GM18868 (cell line): ENCODE measurements at regions not wholly inside any gene's neighbourhood (a gene's known extent, or its start where the extent isn't known, plus 50 kb on each side); places are given as distances from the start of the nearest gene placed in this dataset.
"Not testable (repeated sequence)": the region's sequence is repeated elsewhere in the genome, so short reads cannot be mapped to it uniquely, and the experiment has no call there.

Source experiments
- ATAC-seq: cut with Tn5 transposase; IDR thresholded peaks from one replicate; pipeline ENCODE4 v1.9.1; 2021; ENCODE audit warnings: mild to moderate bottlenecking, moderate library complexity; ENCODE audit not compliant: unreplicated experiment

DNA sequence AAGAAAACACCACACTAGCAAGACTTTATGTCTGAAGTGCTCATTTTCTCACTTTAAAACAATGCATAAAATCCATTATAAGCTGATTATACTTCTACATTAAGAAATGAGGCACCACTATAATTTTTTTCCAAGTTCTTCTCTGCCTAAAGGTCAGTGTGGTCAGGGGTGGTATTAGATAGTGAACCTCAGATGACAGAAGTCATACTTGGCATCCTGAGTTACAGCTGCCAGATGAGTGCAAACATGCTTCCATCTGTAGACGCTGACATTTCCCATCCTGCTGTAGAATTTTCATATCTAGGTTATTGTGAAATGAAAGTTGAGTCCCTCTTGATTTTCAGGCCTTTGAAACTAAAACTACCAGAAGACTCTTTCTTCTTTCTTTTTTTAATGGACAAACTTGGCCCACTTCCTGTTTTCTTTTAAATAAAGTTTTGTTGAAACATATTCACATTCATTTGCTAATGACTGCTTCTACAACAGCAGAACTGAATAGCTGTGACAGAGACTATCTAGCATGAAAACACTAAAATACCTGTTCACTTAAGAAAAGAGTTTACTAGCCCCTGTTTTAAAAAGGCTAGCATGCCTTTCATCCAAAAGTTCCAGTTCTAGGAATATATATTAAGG is 900.8 kb downstream of the XPNPEP1 start:
- ATAC-seq = no peak

DNA sequence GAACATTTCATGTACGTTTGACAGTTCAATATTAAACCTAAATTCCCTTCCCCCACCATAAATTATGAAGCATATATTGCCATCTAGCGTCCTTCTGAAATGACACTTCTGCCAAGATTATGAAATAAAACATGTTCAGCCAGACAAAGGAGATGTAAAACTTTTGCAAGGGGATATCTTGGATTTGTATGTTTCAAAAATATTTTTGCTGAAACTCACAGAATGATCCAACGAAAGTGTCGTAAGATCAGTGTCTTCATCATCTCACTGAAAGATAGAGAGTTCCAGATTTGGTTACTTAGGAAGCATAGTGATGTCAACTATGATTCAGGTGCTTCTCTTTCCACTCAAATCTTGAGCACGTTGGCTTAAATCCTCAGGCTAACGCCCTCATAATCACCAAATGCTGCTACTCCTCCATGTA is 904.3 kb downstream of the XPNPEP1 start:
- no peak for ATAC-seq

DNA sequence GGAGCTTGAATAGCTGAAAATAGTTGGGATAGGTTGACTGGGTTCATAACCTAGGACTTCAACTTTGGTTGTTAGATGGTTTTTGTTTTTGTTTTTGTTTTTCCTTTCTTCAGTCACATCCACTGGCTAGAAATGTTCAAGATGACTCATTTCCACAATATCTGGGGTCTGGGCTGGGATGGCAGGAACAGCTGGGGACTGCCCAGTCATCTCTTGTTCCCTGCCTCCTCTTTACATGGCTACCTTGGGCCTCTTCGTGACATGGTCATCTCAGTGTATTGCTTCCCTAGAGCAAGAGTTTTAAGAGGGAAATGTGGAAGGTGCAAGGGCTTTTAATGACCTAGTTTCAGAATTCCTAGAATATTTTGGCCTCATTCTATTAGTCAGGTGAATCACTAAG is 915.8 kb downstream of the XPNPEP1 start:
- ATAC-seq = no peak

DNA sequence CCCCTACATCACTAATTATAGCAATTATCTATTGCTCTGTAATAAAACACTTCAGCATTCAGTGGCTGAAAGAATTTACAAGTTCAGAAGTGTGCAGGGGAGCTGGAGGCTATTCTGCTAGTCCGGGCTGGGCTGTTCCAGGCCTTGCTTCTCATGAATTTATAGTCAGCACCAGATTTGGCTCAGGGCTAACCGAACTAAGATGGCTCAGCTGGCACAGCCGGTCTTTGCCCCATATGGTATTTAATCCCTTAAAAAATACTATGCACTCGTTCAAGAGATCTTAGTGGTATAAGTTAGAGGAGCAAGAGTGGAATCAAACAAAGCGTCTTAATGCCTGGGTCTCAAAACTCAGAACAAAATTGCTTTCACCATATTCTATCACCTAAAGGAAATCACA is 932.9 kb downstream of the XPNPEP1 start:
- ATAC-seq = no peak

DNA sequence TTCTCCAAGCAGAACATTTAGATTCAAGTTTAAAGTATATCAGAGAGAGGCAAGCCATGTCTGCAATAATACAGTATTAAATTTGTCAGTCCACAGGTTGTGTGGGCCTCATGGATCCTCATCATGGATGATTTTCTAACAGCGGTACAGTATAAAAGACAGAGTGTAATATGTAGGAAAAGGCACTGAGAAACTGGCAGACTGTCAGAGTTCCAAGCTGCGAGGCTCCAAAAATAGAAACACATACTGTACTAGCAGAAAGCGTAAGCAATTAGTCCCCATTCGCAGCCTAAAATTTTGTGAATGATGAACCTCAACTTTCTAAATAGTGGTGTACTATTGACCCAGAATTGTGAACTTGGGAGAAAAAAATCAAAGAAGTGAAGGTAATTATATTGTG is 933.3 kb downstream of the XPNPEP1 start:
- no peak for ATAC-seq

DNA sequence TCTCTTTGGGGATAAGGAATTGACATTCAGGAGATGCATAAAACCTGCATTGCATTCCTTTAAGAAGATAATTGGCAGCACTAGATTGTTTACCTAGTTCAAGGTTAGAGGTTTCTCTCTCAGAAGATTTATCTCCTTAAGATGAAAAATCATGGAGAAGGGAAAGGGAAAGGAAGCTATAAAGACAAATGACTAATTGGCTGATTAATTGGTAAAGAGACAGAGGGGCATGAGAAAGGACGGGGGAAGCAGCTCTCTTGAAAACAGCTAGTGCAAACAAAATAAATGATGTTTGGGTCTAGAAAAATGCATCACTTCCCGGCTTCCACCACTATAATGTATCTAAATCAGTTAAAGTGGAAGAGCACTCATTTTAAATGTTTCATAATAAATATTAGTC is 941.2 kb downstream of the XPNPEP1 start:
- ATAC-seq = no peak

DNA sequence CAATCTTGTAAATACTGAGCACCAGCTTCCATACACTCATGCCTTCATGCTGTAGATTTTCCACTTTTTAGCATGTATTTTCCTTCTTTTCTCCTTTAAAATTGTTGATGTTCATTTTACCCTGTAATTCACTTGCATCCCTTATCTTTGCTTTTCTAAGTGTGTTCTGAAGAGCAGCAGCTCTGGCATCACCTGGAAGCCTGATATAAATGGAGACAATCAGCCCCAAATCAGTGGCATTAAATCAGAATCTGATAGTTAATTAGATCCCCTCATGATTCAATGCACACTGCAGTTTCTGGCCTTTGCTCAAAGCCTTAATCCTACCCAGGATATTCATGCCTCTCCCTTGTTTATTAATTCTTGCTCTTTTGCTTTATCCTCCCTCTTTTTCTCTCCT is 942.4 kb downstream of the XPNPEP1 start:
- ATAC-seq = no peak

DNA sequence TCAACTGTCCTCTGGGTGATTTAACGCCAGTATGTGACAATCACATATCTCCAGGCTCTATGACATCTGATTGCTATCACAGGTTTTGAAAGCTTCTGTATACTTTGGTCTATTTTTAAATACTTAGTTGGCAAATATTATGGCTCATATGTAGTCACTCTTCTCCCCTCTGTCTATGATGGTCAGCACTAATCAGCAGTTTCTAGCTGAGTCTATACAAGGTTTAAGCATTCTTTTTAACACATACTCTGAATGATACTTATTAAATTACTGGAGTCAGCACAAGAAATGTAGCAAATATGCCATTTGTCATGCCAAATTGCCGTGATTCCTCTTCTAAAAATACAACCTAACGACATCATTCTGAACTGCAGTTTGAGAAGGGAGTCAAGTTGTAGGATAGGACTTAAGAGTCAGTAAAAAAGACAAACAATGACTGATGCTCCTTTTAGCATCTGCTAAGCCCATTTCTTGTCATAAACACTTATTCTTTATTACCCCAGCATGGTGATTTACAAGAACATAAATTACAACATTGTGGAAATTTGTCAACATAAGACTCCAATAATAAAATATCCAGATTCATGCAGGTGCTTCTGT is 947.8 kb downstream of the XPNPEP1 start:
- no peak for ATAC-seq

DNA sequence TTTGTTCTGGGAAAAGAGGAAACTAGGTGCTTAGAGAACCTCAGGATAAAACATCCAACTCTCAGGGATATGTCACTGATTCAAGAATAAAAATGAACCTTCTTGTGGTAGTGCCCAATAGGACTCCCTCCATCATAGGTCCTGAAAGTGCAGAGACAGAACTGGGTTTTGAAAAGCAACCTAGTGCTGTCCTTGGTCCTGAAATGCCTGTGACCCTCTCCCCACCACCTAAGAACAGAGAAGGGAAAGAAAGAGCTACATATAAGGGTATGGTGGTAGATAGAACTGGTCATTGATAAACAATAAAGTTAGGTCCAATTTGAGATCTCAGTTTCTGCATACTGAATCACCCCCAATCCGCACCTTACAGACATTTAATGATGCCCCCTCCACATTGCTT is 953.3 kb downstream of the XPNPEP1 start:
- ATAC-seq = no peak

DNA sequence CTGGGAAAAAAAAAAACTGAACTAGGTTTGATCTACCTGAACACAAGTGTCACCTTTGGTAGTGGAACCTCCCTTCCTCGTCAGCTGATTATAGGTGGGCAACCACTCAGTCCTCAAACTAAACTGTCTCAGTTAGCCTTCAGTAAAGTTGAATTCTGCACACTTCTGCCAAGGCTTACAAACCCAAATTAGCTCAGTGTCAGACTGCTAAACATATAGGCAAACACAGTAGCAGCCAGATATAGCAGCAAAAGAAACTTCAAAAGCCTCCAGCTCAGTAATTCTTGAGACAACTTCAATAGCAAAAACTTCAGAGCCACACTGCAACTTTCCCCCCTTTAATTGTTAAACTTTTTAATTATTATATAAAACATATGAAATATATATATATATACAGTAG is 956.9 kb downstream of the XPNPEP1 start:
- no peak for ATAC-seq

DNA sequence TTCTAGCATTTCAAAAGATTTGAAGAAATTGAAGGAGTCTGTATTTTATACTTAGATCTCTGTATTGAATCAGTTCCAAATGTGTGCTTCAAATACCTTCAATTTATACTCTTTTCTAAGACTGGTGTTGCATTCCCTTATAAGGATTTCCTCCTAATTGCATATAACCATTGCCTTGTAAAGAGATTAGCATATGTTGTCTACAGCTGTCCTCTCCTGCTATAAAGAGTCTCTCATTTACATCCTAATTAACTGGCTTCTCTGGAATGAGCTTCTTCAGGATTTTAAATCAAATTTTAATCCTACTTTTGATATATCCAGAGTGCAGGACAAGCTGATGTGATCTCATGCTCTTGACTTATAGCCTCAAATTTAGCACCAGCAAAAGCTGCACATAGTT is 957.3 kb downstream of the XPNPEP1 start:
- ATAC-seq = no peak

DNA sequence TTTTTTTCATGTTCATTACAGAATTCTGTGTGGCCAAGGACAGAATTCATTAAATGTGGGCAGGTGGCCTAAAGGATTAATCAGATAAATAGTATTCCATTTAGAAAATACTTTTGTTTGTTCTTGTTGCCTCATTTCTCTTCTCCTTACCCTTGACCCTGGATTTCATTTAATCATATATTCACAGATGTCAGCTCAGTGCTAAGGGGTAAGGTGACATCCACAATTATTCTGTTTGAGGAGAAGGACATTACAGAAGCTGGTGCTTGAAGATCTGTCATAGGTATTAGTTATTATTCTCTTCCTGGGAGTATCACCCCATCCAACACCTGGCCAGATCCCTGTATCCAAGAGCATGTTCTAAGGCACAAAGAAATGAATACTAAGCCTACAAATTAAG is 961.1 kb downstream of the XPNPEP1 start:
- no peak for ATAC-seq

DNA sequence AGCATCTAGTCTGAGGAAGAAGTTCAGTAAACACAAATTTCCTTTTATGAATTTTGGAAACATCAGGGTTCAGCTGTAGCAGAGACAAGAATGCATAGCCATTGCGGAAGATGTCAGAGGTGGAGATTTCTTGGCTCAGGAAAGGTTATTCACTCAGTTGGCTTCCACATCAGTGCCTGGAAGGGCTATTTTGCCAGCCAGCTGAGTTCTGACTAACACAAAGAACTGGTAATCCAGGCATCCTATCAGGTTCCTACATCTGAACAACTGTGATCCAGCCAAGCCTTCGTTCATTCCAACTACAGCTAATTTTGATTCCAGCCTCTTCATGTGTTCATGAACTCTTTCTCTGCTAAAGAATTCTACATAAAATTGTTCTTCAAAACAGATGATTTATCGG is 965.6 kb downstream of the XPNPEP1 start:
- ATAC-seq = no peak

DNA sequence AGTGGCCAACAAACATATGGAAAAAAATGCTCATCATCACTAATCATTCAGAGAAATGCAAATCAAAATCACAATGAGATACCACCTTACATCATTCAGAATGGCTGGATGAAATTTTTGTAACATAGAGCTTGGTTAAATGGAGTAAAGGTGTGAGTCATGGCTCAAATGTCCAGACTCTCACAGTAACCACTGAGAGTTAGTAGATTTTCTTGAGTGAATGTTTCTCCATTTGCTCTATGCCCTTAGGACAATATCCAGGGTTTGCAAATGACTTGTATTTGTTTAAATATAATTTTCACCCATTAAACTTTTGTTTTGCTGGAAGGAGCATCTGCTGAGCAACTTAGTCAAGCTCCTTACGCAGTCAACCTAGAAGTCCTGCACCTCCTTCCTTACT is 967.2 kb downstream of the XPNPEP1 start:
- ATAC-seq = no peak

DNA sequence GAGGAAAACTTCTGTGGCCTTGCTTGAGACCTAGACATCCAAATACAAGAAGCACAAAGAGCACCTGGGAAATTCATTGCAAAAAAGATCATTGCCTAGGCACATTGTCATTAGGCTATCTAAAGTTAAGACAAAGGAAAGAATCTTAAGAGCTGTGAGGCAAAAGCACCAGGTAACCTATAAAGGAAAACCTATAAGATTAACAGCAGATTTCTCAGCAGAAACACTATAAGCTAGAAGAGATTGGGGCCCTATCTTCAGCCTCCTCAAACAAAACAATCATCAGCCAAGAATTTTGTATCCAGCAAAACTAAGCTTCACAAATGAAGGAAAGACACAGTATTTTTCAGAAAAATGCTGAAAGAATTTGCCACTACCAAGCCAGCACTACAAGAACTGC is 1003.3 kb downstream of the XPNPEP1 start:
- not testable (repeated sequence) for ATAC-seq

DNA sequence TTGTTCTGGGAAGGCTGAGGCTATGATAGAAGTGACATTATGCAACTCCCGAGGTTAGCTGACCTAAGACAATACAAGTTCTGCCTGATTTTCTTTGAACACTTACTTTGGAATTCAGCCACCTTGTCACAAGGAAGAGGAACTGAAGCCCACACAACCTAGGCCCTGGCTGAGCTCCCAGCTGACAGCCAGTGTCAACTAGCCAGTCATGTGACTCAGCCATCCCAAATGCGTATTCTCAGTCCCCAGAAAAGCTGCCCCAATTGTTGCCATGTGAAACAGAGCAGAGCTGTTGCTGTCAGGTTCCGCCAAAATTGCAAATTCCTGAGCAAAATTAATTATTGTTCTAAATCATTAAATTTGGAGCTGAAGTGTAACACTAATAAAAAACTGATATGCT is 1010.0 kb downstream of the XPNPEP1 start:
- no peak for ATAC-seq

DNA sequence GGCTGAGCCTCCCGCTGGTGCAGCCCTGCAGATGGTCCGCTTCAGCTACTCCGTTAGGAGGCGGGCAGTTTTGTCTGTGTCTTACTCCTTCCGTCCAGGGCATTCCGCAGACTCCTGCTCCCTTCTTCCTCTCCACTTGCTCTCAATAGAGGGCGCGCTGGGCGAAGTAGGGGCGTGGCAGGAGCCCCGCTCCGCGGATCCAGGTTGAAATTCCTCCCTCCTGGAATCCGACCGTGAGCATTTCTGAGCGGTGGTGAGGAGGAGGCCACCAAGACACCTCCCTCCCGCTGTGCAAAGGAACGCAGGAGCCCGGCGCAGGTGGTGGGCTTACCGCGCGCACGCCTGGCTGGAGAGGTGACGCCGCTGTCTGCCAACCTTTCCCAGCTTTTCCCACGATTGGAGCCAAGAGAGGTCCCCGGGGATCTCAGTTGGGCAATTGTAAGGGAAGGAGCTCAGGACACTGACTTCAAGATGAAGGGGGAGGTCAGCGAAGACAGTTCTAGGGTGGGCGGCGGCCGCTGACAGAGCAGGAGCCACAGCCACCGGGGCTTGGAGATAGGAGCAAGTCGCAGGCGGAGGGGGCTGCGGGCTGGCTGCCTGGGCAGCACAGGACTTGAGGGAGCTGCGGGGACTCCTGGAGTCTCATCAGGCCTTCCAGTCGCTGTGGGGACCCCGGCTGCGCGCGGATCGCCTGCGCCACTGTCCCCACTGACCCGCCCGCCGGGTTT is 1011.3 kb downstream of the XPNPEP1 start:
- ATAC-seq = no peak

DNA sequence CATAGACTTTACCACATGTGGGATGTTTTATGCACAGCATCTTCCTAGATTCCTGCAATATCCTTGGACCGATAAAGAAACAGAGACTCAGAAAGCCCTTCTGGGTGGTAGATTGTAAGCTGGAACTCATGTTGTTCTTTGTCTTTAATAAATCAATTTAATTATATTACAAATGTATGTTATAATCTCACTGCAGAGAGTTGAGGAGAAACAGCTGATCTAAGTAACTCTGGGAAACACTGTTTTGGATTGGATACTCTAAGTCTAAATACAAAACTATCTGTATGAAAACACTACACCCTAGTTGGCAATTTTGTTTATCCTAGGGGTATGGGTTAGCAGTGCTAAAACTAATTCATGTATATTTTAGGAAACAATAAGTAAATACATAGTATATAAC is 1015.2 kb downstream of the XPNPEP1 start:
- no peak for ATAC-seq

DNA sequence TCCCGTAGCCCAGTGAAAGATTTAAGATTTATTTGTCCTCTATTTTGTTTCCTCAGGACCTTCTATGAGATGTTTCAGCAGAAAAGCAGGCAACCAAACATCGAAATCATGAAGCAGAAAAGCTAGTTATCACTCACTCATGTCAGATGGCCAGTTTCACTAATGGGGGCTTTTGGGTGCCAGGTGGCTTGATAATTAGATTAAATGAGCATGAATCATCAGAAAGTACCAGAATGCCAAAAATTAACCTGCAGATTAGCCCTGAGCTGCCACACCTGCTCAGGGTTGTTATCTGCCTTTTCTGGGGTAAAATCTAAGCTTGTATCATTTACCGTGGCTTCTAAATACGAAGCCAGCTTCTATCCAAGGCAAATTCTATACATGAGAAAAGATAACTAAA is 1017.5 kb downstream of the XPNPEP1 start:
- peak; percentile 44 for ATAC-seq

DNA sequence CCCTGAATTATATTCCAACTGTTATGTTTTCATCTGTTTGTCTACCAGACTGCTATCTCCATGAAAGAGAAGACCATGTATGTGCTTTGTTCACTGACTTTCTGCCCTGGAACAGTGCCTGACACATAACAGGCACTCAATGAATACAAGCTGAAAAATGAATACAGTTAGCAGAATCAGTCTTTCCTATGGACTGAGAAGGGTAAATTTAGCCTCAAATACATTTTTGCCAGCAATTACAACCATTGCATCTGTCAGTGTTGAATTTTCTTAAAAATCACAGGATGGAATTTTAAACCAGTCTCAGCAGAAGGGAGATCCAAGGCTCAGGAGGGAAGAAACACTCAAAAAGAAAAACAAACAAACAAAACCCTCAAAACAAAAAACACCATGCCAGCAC is 1018.1 kb downstream of the XPNPEP1 start:
- no peak for ATAC-seq

DNA sequence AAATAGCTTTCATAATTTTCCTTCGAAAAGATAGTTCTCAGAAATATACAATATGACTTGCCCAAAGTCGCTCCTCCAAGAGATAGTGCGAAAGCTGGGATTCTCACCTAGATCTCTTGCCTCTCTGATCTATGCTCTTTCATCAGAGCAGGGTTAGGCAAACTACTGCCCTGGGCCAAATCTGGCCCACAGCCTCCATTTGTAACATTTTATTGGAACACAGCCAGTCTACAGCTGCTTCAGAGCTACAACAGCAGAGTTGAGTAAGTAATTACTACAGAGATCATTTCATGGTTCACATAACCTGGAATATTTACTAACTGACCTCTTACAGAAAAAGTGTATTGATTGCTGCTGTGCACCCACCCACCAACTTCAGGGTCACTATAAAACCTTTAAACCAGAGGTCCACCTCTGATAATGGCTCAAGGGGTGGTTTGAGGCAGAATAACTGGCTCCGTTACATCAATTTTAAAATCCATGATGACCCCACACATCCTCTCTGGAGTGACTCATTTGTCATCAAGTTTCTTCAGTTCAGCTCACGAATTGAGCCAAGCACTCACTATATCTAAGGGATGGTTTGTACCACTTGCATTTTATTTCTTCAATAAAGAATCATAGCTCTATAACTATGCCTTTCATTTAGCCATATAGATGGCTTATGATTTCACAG is 1019.0 kb downstream of the XPNPEP1 start:
- ATAC-seq = no peak
